ENCODE measurements at regions not wholly inside any gene's neighbourhood (a gene's known extent, or its start where the extent isn't known, plus 50 kb on each side); places are given as distances from the start of the nearest gene placed in this dataset.

DNA sequence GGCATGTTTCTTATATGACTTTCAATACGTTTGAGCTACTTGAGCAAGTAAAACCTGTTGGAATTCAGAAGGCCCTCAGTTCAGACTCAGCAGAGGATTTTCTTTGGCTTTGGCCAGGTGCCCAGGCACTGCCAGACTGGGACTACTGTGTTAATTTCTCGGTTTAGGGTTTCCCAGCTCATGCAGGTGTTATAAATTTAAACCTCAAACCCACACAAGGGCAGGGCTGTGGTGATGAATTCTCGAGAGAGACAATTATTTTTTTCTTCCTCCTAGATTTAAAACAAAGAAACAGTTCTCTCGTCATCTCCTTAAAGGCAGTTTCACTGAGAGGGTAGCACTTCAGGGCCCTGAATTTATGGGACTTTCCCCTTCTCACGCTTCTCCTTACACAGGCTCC lies 406.0 kb upstream of the PIK3R1 start (continued):
- no peak for TF ChIP-seq MXI1 (IDR thresholded peaks at IDR 0.05; ENCODE audit: low read depth, low read length)
- no peak for TF ChIP-seq EED (IDR thresholded peaks at IDR 0.05; ENCODE audit: low read depth)
- TF ChIP-seq SREBF2 (IDR thresholded peaks at IDR 0.05; ENCODE audit: low read length): no peak
- TF ChIP-seq ZBED1 (IDR thresholded peaks at IDR 0.05; ENCODE audit: borderline replicate concordance): no peak
- no peak for TF ChIP-seq MTA3 (IDR thresholded peaks at IDR 0.05; ENCODE audit: borderline replicate concordance, low read length)
- TF ChIP-seq PAX5 (IDR thresholded peaks at IDR 0.05; ENCODE audit: borderline replicate concordance, low read depth, low read length): peak; percentile 70; the same call in 1 of the 2 replicates
- no peak for TF ChIP-seq CHD1 (IDR thresholded peaks at IDR 0.05; ENCODE audit: low read depth, low read length)
- peak; percentile 95 for TF ChIP-seq MEF2B (IDR thresholded peaks at IDR 0.05; ENCODE audit: partially characterized antibody, poor library complexity, severe bottlenecking)
- TF ChIP-seq RBBP5 (conservative IDR thresholded peaks at IDR 0.05): no peak
- no peak; the same call in 1 of the 2 replicates for TF ChIP-seq BACH1 (IDR thresholded peaks at IDR 0.05; ENCODE audit: borderline replicate concordance)
- TF ChIP-seq SMARCA5 (IDR thresholded peaks at IDR 0.05): no peak
- TF ChIP-seq ZZZ3 (IDR thresholded peaks at IDR 0.05; ENCODE audit: control insufficient read depth, insufficient read length, low read depth): no peak
- peak; percentile 31; the same call in 1 of the 3 replicates for TF ChIP-seq POU2F2 (IDR thresholded peaks at IDR 0.05; ENCODE audit: borderline replicate concordance, low read depth, low read length)
- TF ChIP-seq REST (IDR thresholded peaks at IDR 0.05; ENCODE audit: low read depth, low read length): no peak
- no peak for TF ChIP-seq SIN3A (IDR thresholded peaks at IDR 0.05; ENCODE audit: low read depth, low read length)
- TF ChIP-seq GABPA (IDR thresholded peaks at IDR 0.05; ENCODE audit: low read depth): no peak
- no peak for TF ChIP-seq ATF3 (IDR thresholded peaks at IDR 0.05; ENCODE audit: borderline replicate concordance, extremely low read depth, low read depth, low read length)
- TF ChIP-seq HDAC2 (IDR thresholded peaks at IDR 0.05): no peak
- TF ChIP-seq EGR1 (IDR thresholded peaks at IDR 0.05; ENCODE audit: borderline replicate concordance in 1 of 2, low read depth in 2 of 2, low read length in 2 of 2): no peak
- TF ChIP-seq, protein P1, sequence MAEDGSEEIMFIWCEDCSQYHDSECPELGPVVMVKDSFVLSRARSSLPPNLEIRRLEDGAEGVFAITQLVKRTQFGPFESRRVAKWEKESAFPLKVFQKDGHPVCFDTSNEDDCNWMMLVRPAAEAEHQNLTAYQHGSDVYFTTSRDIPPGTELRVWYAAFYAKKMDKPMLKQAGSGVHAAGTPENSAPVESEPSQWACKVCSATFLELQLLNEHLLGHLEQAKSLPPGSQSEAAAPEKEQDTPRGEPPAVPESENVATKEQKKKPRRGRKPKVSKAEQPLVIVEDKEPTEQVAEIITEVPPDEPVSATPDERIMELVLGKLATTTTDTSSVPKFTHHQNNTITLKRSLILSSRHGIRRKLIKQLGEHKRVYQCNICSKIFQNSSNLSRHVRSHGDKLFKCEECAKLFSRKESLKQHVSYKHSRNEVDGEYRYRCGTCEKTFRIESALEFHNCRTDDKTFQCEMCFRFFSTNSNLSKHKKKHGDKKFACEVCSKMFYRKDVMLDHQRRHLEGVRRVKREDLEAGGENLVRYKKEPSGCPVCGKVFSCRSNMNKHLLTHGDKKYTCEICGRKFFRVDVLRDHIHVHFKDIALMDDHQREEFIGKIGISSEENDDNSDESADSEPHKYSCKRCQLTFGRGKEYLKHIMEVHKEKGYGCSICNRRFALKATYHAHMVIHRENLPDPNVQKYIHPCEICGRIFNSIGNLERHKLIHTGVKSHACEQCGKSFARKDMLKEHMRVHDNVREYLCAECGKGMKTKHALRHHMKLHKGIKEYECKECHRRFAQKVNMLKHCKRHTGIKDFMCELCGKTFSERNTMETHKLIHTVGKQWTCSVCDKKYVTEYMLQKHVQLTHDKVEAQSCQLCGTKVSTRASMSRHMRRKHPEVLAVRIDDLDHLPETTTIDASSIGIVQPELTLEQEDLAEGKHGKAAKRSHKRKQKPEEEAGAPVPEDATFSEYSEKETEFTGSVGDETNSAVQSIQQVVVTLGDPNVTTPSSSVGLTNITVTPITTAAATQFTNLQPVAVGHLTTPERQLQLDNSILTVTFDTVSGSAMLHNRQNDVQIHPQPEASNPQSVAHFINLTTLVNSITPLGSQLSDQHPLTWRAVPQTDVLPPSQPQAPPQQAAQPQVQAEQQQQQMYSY (CRISPR knock-in tag; IDR thresholded peaks at IDR 0.05): no peak
- no peak for TF ChIP-seq TARDBP (IDR thresholded peaks at IDR 0.05; ENCODE audit: borderline replicate concordance)
- peak; percentile 90 for TF ChIP-seq RUNX3 (IDR thresholded peaks at IDR 0.05; ENCODE audit: low read length)
- TF ChIP-seq GATAD2B (conservative IDR thresholded peaks at IDR 0.05; ENCODE audit: low read depth): 0 out of 2 replicates have a peak, but pooled peaks have one; percentile 43
- TF ChIP-seq BRCA1 (IDR thresholded peaks at IDR 0.05; ENCODE audit: low read depth, low read length): no peak
- TF ChIP-seq SMC3 (IDR thresholded peaks at IDR 0.05; ENCODE audit: borderline replicate concordance, low read length): no peak
- TF ChIP-seq MEF2A (IDR thresholded peaks at IDR 0.05; ENCODE audit: insufficient read depth, low read depth, low read length): no peak
- TF ChIP-seq ZSCAN29 (IDR thresholded peaks at IDR 0.05): no peak
- no peak for TF ChIP-seq POLR2AphosphoS5 (IDR thresholded peaks at IDR 0.05; ENCODE audit: low read length)
